DMS53 (cell line): ENCODE measurements at regions not wholly inside any gene's neighbourhood (a gene's known extent, or its start where the extent isn't known, plus 50 kb on each side); places are given as distances from the start of the nearest gene placed in this dataset.

Experiments
- DNase-seq: peaks from one replicate; lab custom pipeline; 2025; lab: John Stamatoyannopoulos, UW

GRCh38 chr9:135029871-135030565 lies 57.5 kb upstream of the OLFM1 start:
- DNase-seq, result no peak

- no peak for DNase-seq
Observed at GRCh38 chr9:135030566-135031226, 56.8 kb upstream of the OLFM1 start.

GRCh38 chr9:135032041-135032835 lies 55.2 kb upstream of the OLFM1 start:
- DNase-seq, result no peak

- no peak for DNase-seq
Observed at GRCh38 chr9:135032868-135033460, 54.5 kb upstream of the OLFM1 start.

- DNase-seq, result no peak
Observed at GRCh38 chr9:135033487-135033886, 54.0 kb upstream of the OLFM1 start.

GRCh38 chr9:135034106-135034505 lies 53.4 kb upstream of the OLFM1 start:
- no peak for DNase-seq

GRCh38 chr9:135035781-135036760 lies 51.4 kb upstream of the OLFM1 start:
- no peak for DNase-seq

GRCh38 chr9:135036861-135037465 lies 50.5 kb upstream of the OLFM1 start:
- no peak for DNase-seq

- no peak for DNase-seq
Observed at GRCh38 chr9:135037521-135038250, 49.8 kb upstream of the OLFM1 start.
